ENCODE measurements at regions not wholly inside any gene's neighbourhood (a gene's known extent, or its start where the extent isn't known, plus 50 kb on each side); places are given as distances from the start of the nearest gene placed in this dataset.

DNA sequence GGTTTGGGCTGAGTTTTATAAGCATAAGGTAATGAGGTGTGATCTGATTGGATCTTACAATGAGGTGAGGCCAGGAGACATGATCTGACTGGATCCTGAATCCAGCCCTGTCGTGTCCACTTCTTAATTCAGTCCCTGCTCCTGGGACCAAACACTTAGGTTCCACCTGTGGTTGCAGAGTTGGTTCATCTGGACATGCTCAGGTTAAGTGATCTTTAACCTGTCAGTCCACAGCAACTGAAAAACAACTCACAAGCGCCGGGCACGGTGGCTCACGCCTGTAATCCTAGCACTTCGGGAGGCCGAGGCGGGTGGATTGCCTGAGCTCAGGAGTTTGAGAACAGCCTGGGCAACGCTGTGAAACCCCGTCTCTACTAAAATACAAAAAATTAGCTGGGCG, 679.3 kb upstream of the ALCAM start:
- TF ChIP-seq POLR2AphosphoS5 (IDR thresholded peaks at IDR 0.05) = no peak
- no peak for TF ChIP-seq SMC3 (conservative IDR thresholded peaks at IDR 0.05; ENCODE audit: poor library complexity)
- TF ChIP-seq, protein P1, sequence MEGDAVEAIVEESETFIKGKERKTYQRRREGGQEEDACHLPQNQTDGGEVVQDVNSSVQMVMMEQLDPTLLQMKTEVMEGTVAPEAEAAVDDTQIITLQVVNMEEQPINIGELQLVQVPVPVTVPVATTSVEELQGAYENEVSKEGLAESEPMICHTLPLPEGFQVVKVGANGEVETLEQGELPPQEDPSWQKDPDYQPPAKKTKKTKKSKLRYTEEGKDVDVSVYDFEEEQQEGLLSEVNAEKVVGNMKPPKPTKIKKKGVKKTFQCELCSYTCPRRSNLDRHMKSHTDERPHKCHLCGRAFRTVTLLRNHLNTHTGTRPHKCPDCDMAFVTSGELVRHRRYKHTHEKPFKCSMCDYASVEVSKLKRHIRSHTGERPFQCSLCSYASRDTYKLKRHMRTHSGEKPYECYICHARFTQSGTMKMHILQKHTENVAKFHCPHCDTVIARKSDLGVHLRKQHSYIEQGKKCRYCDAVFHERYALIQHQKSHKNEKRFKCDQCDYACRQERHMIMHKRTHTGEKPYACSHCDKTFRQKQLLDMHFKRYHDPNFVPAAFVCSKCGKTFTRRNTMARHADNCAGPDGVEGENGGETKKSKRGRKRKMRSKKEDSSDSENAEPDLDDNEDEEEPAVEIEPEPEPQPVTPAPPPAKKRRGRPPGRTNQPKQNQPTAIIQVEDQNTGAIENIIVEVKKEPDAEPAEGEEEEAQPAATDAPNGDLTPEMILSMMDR (IDR thresholded peaks at IDR 0.05; ENCODE audit: poor library complexity, severe bottlenecking) = no peak
- no peak for TF ChIP-seq EZH2 (IDR thresholded peaks at IDR 0.05; ENCODE audit: borderline replicate concordance, insufficient read depth, low read length, poor library complexity, severe bottlenecking)
- no peak for TF ChIP-seq RAD21 (conservative IDR thresholded peaks at IDR 0.05)
- TF ChIP-seq EP300 (conservative IDR thresholded peaks at IDR 0.05; ENCODE audit: poor library complexity, severe bottlenecking) = no peak
